HG03558 (cell line): ENCODE measurements at regions not wholly inside any gene's neighbourhood (a gene's known extent, or its start where the extent isn't known, plus 50 kb on each side); places are given as distances from the start of the nearest gene placed in this dataset.
"Not testable (repeated sequence)": the region's sequence is repeated elsewhere in the genome, so short reads cannot be mapped to it uniquely, and the experiment has no call there.

Experiments used
- ATAC-seq: cut with Tn5 transposase; IDR thresholded peaks from one replicate; pipeline ENCODE4 v1.9.1; 2021; ENCODE audit warnings: moderate number of reproducible peaks; ENCODE audit not compliant: unreplicated experiment; ENCODE audit errors: extremely low read depth

DNA sequence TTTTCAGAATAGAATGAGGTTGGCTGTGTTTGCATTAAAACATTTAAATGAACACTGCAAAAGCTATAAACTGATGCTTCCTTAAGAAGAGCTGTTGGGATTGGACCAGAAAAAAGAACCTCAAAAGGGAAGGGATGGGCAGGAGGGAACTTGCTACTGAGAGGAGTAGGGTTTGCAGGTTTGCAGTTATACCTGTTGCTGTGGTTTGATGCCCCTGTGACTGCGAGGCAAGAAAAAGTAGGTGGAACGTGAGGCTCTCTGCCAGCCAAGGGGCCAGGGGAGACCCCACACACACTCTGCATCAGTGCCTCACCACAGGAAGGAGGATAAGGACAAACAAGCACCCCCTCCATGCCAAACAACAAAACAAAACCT, 197.2 kb downstream of the BCAS1 start:
- no peak for ATAC-seq

DNA sequence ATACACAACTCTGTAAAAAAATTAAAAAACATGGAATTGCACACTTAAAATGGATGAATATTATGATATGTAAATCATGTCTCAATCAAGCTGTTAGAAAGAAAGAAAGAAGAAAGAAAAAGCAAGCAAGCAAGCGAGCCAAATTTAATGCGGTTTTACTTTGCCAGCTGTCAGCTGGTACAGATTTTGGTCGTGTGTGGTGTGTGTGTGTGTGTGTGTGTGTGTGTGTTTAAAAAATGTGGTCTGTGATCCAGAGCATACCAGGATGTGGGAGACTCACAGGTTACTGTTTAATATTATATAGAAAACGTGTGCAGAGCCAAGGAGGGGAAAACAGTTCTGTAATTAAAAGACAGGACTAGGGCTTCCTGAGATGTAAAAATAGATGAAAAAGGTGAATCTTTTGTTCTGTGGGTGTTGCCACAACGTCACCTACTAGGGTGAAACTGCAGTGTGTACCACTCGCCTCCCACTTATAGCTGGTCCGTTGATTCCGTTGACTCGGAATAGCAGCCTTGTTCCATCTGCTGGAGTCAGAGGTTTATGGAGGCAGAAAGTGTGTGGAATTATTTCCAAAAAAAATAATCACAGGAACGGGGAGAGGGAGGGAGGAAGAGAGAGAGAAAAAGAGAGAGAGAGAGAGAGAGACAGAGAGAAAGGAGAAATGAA, 197.7 kb downstream of the BCAS1 start:
- no peak for ATAC-seq

DNA sequence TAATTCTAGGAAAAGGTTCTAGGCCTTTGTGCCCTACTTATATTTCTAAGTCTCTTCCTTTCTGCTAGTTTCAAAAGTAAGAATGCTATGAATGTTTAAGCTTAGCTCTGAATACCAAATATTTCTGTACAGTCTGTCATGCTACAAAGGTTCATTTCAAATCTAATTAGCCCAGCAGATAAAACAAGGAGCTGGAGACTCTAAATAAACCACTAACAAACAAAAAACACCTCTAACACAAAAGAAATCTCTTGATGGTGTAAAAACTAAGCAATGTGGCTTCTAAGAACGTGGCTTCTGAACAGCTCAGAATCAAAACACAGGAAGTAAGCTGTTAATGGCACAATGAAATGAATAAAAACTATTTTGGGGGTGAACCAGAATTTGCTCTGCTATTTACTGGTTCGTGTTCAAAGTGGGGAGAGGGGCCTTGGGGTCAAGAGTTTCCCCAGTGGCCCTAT, 198.3 kb downstream of the BCAS1 start:
- ATAC-seq: no peak

DNA sequence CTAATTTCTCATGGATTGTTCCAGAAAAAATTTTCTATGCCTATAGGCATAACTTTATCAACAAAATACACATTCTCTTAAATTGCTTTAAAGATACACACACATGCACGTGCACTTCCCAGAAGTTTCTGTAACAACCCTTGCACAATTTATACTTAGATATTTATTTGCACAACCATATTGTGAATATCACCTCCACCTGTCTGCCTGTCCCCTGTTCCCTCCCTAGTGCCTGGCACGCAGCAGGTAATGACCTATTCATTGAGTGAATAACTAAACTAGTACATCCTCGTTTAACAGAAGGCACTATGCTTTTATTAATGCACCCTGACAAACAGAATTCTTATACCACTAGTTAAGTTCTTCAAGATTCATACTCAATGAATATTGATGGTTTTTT, 198.9 kb downstream of the BCAS1 start:
- no peak for ATAC-seq

DNA sequence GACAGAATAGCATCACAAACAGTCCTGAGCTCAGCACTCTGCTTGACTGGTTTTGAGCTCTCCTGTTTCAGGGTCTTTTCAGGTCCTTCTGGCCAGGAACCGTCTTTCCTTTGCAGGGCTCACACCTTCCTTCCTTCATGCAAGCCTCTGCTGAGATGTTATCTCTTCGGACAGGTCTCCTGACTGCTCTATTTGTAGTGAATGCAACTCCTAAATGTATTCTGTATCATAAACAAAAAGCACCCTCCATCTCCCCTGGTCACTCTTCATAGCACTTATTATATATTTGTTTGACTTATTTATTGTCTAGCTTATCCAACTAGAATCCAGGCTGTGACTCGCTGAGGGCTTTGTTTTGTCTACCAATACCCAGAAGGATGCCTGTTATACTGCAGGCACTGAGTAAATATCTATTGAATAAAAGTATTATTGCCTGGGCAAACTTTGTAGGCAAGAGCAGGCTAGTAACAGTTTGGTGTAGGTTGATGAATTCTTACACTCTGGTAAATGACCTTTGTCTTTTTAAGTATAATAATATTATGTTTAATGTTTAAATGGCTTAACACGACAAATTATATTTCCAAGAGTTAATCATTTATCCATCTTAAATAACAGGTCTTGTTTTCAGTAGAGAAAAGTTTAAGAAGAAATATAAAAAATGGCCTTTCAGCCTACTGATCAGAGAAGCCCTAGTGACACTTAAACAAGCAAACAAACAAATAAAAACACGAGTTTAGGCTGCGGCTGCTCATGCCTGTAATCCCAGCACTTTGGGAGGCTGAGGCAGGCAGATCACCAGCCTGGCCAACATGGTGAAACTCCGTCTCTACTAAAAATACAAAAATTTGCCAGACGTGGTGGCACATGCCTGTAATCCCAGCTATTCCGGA, 199.7 kb downstream of the BCAS1 start:
- ATAC-seq: no peak

DNA sequence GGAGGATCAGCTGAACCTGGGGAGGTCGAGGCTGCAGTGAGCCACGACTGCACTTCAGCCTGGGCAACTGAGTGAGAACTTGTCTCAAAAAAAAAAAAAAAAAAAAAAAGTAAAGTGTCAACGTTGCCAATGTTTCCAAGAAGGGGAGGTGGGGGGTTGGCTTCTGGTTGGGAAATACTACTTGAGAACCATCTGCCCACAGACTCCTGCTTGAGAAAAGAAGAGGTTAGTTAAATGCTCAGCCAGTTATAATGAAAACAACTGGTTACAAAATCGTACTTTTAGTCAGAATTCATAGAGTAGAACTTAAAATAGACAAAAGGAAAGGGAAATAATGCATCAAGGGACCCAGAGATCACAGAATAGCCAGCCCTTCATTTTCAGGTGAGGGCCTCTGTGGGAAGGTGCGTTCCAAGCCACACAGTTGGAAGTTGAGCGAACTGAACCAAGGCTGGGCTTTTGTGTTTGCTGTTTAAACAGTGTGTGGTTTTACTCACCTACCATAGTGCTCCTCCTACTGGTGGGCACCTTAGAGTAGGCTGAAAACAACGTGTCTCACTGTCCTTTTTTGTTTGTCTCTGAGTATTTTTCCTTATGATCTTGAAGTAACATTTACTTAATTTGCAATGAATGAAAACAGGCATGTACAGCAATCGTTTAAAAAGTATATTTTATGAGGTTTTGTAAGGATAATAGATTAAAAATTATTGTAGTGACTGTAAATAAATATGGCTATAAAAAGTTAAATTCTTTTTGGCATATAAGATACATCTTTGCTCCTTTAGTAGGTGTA, 200.7 kb downstream of the BCAS1 start:
- no peak for ATAC-seq

DNA sequence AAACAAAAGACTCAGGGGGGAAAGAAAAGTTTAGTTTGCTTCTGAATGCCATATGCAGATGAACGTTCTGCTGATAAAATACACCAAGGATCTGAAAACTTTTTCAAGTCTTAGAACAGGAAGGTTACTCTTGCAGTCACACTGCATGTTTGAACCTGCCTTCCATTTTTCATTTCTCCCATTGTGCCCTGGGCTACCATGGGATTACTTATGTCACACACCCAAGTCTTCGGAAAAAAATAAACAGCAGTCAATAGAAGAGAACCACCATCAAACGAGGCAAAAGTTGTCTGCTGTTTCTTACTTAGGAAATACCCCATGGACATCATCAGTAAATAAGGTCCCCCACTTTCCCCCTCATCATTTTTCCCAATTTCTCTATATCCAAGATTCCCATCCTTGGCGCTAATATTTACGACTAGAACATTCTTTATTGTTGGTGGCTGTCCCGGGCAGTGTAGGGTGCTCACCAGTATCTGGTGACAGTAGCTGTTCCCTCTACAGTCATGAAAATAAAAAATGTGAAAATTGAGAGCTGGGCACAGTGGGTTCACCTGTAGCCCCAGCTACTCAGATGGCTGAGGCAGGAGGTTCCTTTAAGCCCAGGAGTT, 202.5 kb downstream of the BCAS1 start:
- no peak for ATAC-seq

DNA sequence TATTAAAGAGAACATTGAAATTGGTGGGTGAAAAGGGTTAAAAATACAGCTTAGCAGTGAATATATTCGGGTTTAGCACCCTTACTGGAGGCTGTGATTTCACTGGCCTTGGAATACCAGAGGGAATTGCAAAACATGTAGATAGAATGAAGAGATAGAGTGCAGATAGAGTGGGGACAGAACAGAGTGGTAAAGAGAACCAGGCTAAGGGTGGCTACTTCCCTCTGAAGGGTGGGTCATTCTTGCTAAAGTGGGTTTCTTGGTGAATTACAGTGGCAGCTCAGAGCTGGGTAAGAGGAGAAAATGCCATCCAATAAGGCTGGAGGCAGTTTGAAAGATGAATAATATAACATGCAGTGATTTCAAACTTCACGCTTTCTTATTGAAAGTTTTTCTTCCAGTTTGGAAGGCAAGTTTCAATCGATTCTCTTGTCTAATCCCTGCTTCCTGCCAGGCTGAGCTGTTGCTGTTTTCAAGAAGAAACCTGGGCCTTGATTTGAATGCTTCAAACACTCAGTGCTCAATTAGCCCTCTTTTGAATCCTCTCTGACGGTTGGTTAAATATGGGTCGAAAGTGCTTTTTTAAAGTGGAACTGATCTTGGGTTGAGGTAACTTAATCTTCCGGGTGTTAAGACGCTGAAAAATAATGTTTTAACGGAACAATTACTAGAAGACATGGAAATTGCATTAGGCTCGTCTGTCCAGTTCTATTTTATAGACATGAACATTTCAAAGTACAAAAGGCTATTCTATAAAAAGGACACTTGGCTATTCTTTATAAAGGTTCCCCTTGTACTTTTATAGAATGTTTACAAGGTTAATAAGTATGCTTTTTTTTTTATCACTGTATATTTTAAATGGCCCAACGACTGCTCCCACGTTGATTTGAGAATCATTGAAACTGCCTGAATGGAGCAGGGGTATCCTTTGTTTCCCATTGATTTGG, 203.3 kb downstream of the BCAS1 start:
- no peak for ATAC-seq

DNA sequence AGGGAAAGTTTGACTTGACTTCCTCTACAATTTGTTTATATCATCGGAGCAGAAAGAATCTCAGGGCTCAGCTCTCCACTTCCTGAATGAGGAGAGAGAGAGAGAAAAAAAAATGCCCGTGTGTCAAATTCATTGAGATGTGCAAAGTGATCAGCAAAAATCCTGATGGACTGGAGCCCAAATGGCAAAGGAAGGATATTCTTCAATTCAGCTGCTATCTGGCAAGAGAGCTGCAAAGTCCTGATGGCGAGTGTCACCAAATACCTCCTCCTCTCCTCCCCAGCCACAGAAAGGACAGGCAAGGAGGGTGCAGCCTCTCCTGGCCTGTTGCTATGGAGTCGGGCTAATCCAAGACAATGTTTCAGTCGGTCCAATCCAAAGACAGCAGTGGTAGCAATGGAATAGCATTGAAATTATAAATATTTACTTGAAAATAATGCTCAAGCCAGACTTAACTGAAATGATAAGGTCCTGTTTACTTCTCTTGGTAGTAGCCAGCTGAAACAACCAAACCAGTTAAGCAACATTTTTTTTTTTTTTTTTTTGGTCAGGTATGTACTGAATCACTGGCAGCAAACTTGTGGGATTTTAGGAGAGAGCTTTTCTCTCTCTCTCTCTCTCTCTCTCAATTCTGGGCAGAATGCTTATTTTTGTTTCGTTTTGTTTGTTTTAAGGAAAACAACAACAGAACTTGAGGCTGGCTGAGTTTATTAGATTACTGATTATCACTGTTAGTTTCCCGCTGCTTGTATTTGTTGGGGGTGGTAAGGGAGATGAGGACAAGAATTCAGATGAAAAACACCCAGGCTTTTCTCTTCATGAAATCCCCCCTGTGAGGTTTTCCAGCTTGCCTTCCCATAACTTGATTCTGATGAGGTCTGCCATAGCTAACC, 204.2 kb downstream of the BCAS1 start:
- ATAC-seq: no peak

DNA sequence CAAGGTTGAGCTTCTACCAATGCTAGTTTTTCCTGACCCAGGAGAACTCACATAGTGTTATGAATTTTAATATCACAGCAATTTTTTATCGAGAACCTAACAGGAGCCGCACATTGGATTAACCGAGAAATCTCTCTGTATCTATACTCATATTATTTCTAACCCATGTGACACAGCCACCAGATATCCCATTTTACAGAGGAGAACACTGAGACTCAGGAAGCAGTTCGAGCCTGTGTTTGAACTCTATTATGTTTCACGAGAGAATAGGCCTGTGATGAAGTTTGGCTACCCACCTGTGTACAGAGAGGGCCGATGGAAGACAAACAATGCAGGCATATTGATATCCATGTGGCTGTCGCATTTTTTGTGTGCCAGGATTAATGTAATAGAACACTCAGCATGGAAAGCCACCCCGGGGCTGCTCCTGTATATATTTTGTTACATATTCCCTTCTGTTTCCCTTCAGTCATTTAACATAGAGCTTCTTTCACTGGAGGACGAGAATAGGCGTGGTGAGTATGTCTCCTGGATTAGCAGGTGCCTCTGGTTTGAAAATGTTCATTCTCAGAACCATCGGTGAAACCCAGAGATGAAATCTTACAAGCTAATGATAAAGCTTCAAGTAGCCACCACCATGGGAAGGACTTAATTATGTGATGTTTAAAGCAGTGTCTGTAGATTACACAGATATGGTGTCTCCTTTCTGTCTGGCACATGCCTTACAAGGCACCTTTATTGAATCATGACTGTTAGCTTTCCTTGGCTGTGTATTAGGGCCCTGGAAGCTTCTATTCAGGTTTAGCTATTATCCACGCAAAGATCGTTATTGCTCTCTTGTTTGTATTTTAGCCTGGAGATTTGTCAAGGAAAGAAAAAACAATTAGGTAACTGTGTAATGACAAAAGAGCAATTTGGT, 205.4 kb downstream of the BCAS1 start:
- ATAC-seq: not testable (repeated sequence)

DNA sequence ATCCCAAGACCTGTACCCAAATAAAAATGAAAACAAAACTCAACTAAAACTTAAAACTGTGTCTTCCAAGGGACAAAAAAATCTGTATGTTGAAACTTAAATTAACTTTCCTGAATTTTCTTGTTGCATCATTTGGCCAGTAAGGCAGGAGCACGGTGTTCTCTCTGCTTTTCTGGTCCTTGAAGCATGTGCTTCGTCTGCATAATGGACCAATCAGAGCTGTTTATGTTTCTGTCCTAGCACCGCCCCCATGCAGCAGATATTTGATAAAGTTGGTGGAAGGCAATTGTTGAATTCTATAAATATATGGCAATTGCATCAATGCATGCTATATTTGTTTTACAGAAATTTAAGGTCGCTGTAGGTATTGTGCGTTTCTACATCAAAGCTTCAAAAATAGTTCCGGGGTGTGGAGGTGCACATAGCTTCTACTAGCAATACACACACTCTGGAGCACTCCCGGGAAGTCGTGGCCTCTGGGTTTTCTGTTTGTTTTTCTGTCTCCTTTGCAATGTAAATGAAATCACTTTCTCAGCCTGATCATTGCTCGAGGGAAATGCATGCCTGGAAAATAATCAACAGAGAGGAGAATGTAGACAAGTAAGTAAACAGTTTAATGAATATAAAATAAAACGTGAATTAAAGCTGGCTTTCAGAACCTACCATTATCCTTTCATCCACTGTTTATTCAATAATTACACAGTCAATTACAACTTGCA, 206.3 kb downstream of the BCAS1 start:
- ATAC-seq: not testable (repeated sequence)

DNA sequence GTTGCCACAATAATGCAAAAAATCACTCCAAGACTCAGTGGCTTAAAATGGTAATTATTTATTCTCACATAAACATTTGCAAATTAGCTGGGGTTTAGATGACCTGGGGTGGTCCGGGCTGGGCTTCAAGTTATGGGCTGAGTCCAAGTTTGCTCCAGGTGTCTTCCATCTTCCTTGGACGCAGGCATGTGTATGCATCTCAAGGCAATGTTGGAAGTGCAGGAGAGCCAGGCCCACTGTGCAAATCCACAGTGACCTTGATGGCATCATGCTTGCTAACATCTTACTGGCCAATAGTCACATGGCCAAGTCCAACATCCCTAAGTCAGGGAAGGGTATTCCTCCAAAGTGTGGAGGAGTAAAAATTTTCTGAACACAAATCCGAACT, 206.9 kb downstream of the BCAS1 start:
- not testable (repeated sequence) for ATAC-seq

DNA sequence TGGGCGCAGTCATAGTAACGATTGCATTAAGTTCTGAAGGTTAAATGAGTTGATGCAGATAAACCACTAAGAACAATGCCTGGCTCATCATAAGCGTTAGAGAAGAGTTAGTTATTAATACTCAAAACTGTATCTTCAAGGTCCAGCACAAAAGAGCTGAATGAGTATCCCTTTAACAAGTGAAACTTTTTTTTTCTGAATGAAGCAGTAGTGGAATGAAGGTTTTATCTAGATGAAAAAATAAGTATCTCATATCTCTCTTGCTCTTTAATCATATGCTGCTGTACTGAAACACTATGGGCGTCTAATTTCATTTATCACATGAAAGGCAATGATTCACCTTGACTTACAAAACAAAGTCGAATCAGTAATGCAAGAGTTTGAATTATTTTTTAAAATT, 207.4 kb downstream of the BCAS1 start:
- not testable (repeated sequence) for ATAC-seq

DNA sequence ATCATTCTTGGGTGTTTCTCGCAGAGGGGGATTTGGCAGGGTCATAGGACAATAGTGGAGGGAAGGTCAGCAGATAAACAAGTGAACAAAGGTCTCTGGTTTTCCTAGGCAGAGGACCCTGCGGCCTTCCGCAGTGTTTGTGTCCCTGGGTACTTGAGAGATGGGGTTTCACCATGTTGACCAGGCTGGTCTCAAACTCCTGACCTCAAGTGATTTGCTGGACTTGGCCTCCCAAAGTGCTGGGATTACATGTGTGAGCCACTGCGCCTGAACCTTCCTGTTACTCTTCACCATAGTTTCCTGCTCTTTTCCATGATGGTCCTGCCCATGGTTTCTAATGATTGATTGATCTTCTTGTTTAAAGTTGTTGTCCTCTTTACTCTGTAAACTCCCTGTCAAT, 207.9 kb downstream of the BCAS1 start:
- ATAC-seq: not testable (repeated sequence)

DNA sequence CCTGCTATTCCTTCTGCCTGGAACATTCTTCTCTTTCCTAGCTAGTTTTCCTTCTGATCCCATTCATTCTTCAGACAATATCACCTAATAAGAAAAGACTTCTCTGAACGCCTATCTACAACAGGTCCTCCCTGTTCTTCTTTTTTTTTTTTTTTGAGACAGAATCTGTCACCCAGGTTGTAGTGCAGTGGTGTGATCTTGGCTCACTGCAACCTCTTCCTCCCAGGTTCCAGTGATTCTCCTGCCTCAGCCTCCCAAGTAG, 208.3 kb downstream of the BCAS1 start:
- ATAC-seq: not testable (repeated sequence)

DNA sequence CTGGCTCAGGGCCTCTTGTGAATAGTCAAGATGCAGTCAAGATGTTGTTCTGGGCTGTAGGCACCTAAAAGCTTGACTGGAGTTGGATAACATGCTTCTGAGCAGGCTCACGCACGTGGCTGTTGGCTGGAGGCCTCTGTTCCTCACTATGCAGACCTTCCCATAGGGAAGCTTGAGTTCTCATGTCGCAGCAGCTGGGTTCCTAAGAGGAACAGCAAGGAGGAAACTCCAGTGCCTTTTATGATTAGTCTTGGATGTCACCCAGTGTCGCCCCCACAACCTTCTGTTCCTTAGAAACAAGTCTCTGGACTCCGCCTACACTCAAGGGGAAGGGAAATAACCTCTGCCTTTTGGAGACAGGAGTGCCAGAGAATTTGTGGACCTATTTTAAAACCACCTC, 210.7 kb downstream of the BCAS1 start:
- no peak for ATAC-seq

DNA sequence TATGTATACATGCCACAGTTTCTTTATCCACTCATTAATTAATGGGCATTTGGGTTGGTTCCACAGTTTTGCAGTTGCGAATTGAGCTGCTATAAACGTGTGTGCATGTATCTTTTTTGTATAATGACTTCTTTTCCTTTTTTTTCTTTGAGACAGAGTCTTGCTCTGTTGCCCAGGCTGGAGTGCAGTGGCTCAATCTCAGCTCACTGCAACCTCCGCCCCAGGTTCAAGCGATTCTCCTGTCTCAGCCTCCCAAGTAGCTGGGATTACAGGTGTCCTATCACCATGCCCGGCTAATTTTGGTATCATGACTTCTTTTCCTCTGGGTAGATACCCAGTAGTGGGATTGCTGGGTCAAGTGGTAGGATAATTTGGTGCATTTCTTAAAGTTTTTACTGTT, 211.4 kb downstream of the BCAS1 start:
- ATAC-seq: not testable (repeated sequence)
